Activated CD8-positive, alpha-beta memory T cell treated with anti-CD3 and anti-CD28 coated beads, Interleukin-2, amount 50 U/mL, for 48 hours (primary cell): ENCODE measurements at regions not wholly inside any gene's neighbourhood (a gene's known extent, or its start where the extent isn't known, plus 50 kb on each side); places are given as distances from the start of the nearest gene placed in this dataset.

Experiments
- DNase-seq: peaks from one replicate; pipeline ENCODE4 v3.0.0-alpha.2; 2020

DNA sequence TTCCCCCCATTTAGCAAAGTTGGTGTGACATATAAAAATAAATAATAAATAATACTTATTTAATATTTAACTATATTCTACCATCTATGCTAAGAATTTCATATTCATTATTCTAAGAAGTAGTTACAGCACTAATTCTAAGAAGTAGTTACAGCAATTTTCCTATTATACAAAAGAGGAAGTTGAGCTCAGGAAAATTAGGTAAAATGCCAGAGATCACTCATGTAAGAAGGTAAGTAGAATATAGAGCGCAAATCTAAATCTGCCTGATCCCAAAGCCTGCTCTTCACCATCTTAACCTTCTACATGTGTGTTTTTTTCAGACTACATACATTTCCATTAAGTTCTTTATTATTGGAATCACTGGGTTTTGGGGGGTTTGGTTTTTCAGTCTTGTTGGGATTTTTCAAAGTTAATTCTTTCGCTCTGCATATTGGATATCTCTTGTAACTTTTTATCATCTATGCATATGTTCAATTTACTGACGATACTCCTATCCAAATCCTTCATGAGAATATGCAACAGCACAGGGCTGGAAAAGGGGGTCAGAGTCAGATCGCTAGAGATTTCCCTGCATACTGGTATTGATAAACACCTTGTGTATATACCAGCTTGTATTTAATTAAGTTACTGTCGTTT, 852.1 kb downstream of the MAT2B start:
- no peak for DNase-seq

DNA sequence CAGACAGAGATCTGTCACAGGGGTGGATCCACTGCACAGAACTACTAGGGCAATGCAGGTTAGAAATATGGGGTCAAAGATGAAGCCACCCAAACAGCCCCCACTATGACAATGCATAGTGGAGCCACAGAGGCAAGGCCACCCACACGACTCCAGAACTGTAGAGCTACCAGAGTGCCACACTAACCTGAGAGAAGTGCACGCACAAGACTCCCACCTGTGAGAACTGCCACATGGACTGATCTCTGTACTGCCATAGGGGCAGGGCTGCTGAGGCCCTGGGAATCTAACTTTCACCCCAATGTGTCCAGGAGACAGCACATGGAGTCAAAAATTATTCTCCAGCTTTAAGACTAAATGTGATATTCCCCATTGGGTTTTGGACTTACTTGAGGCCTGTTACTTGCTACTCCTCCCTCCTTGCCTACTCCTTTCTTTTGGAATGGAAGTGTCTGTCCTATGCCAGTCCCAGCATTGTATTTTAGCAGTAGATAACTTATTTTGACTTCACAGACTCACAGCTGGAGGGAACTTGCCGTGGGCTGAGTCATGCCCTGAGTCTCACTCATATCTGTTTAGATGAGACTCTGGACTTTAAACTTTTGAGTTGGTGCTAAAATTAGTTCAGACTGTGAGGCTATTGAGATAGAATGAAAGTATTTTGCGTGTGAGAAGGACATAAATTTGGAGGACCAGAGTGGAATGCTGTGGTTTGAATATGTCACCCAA, 853.3 kb downstream of the MAT2B start:
- DNase-seq, result no peak

DNA sequence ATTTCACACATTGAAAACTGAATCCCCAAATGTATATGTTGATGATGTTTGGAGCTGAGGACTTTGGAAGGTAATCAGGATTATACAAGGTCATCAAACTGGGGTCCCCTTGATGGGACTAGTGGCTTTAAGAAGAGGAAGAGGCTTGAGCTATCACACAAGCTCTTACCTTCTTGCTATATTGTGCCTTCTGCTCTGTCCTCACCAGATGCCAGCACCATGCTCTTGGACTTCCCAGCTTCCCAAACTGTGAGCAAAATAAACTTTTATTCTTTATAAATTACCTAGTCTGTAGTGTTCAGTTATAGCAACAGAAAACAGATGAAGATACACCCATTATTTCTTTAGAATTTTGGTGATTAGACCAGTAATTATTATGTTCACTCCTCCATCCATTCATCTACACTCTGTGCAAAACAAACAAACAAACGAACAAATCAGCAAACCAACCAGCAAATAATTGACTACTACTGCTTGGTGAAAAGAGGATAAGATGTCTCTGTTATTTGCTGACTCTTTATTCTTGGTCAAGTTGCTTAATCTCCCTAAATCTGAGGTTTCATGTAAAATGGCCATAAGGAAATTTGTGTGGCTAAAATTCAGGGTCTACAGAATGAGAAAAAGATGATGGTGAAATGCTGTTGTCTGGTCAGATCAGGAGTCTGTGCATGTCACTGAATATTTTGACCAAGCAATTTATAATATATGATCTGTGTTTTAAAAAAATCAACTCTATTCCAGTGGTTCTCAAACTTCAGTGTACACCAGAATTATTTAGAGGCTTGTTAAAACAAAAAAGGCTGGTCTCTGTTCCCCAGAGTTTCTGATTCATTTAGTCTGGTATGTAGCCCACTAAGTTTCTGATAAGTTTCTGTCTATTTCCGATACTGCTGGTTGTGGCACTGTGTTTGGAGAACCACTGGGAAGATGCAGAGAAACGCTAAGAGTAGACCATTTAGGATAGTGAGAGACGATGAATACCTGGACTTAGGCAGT, 854.1 kb downstream of the MAT2B start:
- DNase-seq, result no peak

DNA sequence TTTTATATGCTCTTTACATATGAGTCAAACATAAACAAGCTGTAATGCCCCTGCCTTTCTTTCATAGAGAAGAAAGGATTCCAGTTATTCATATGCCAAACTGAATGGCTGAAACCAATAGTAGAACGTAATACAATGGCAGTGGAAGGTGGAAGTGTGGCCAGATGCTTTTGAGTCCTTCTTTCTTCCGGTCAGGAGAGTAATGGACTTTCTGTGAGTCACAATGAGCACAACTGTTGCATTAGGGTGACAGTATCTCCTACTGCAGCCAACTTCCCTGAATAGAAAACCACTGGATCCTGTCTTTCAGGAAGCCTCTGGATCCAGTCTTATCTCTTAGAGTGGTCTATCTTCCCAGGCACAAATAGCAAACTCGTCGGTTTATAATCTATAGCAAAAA, 855.2 kb downstream of the MAT2B start:
- no peak for DNase-seq

DNA sequence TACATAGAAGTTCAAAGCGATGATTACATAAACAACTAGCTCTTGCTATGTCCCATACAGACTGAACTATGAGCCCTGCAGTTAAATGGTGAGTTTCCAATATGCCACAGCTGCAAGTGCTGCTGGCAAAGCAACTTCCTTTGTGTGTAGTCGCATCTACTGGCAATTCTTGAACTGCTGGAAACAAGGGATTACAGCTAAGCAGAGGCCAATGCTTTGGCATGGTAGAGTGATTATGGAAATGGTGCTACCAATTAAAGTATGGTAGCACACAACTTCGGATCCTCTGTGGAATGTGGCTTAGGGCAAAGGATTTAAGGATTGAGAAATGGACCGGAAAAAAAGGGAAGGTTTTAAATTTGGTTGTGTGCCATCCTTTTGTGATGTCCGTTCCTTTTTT, 856.6 kb downstream of the MAT2B start:
- DNase-seq, result no peak

DNA sequence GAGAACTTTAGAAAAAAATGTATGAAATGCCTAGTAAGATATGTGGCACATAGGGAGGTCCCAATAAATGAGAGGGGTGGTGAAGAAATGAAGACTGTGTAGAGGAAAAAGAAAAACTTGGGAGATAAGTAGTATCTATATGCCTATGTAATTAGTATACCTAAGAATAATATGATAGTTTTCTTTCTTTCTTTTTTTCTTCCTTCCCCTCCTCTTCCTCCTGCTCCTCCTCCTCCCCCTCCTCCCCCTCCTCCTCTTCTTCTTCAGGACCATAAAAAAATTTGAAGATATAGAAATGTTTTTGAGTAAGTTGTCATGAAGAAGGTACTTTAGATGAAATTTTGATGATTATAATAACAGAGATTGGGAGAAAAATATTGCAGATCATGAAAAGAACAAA, 857.4 kb downstream of the MAT2B start:
- no peak for DNase-seq

DNA sequence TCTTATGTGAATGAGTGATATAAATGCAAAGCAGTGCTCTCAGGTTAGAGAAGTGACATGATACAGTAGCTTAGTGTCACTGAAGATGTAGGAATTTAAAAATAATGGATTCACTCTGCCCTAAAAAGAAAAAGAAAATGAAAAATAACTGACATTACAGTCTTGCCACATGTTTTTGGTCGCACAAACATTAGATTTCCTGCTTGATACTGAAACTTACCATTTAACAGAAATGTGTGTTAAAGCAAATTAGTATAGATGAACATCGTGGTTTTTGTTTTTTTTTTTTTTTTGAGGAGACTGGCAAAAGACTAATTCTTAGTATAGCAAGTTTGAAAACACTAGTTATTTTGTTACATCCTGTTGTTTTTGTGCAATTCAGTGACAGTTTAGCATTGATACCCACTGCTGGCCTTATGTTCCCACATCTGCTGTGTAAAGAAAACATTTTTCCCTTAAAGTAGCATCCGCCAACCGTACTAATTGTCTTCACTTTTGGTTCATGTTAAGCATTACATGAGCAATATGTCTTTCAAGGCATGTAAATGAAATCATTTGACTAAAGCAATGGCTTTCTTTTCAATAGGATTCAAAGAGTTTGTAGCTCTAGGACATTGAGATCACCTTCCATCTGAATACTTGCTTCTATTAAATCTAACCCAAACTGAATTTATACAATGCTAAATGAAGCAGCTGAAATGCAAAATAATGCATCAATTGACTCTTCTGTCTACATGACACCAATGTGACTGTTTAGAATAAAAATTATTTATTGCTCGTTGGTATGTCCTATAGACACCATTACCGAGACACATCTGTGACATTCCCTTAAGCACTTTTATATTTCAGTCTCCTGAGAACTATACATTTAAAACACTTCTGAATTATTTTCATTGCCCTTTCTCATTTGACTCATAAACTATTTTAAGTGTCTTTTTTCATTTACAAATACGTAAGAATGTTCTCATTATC, 859.1 kb downstream of the MAT2B start:
- DNase-seq, result no peak

DNA sequence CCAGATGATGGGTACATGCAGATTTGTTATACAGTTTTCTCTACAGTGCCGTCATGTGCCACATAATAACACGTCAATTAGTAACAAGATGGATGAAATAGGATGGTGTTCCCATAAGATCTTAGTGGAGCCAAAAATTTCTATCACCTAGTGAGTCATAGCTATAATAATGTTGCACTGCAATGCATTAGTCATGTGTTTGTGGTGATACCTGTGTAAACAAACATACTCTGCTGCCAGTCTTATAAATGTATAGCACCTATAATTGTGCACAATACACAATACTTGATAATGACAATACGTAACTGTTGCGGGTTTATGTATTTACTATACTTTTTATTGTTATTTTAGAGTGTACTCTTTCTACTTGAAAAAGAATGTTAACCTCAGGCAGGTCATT, 865.4 kb downstream of the MAT2B start:
- no peak for DNase-seq

DNA sequence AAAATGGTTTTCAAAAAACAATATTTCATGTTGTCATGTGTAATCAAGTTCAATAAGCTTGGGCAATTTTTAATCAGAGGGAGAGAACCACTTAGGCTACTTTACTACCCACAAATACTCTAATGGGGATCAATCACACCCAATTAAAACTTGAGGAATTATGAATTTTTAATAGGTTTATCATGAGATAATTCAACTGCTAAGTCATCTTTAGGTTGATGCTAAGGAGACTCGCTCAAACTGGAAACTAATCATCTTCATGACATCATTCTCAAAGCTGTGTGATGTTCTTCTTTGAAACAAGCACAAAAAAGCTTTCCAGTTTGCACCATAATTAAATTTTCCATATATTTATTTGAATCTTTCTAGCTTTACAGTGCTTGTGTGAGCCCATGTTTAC, 867.5 kb downstream of the MAT2B start:
- no peak for DNase-seq

DNA sequence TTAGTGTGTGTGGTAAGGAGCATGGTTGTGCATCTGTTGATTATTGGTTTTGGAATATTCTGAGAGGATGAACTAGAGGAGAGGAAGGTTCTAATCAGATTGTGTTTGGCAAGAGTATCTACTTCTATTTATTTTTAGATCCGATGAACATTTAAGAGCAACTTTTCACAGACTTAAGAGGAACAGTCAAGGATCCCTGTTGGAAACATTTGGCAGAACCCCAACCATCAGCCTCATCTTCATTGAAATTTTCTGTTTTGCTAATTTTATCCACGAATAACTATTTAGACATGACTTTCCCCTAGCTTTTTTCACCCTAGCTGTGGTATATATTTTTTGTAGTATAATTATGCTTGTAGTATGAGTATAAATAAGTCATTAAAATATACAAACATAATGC, 868.5 kb downstream of the MAT2B start:
- DNase-seq, result no peak

DNA sequence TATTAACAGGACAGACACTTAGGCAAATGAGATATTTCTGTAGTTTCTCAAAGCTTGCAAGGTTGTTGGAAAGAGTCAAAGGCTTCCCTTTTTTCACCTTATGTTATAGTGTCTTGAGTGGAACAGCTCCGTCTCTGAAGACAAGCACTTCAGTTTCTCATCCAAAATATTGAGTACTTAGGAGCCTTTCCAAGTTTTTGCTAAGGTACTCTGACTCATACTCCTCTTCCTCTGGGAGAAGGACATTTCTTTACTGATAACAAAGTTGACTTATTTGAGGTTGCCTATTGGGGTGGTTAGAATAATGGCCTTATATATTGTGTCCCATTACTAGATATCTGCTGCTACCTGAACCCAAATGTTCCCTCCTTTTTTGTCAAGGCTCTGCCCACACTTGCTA, 869.6 kb downstream of the MAT2B start:
- no peak for DNase-seq

DNA sequence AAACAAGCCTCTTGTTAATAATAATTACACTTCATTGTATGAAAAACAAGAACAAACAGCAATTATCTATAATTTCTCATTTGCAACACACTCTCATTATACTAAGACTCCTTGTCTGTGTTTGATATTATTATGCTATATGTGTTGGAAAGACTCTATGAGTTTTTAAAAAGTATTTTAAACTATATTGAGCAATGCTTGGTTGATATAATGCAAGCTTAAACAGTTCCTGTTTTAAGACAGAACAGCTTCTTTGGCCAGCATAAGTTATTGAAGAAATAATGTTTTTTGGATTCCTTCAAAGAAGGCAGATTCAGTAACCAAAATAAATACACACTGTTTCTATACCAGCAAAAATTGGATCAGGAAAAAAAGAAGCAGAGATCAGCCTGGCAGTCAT, 871.4 kb downstream of the MAT2B start:
- DNase-seq, result no peak

DNA sequence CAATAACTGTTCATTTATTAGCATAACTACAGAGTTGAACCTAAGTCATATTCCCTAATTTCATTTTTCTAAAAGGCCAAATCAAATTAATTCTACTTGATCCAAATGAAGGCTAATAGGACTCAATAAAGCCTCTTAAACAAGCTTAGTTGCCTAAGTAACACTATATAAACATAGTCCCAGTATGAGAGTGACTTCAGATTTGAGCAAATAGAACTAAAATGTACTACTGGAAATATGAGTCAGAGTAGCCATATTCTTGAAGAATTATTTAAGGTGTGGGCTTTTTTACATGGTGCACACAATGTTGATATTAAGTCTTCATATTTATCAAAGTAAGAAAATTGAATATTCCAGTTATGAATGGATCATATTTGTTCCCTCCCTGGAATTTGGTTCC, 872.3 kb downstream of the MAT2B start:
- no peak for DNase-seq

DNA sequence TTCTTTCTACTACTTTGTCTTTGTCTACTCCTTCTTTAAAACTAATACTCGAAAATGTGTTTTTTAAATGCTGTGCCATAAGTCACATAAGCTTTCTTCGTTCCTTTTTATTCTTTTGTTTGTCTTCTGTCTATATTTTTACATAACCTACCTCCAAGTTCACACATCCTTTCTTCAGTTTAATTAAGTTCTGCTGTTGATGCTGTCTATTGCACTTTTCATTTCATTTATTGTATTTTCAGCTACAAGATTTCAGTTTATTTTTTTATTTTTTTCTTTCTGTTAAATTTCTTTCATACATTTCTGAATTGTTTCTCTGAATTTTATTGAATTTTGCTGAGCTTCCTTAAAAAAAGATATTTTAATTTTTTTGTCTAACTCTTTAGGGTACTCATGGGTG, 878.2 kb downstream of the MAT2B start:
- no peak for DNase-seq

DNA sequence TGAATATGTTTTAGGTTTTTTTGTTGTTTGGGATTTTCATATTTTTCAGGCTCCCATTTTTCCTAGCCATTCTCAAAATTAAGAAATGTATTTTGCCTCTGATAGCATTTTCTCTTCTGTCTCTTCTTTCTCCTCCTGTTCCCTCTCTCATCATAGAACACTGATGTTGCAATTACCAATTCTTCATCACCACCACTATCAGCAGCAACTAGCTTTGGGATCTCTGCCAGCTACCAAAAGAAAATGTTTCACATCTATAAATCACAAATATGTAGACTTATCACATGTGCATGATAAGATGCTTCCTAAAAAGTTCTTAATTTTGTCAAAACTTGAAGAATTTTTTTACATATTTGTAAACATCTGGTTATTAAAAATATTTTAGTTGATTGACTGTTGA, 887.1 kb downstream of the MAT2B start:
- DNase-seq, result no peak

DNA sequence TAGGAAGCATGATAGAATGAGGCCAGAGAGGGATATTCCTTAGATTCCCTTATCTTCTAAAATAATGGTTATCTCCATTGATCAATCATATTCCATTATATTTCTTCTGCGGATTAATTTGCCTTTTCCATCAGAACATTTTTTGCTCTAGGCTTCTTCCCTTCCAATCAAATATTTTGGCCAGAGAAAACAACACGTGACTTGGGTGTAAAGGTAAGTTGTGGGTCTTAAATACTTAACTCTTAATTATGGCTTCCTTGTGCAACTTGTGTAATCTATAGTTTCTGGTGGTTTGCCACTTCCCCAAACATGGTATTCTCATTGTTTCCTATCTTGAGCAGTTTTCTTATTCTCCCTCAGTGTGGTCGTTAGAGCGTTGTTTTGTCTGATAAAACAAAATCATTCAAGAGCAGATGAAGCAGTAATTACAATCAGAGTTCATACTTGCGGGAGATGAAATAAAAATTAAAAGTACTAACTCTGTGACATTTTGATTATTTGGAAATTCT, 889.3 kb downstream of the MAT2B start:
- no peak for DNase-seq

DNA sequence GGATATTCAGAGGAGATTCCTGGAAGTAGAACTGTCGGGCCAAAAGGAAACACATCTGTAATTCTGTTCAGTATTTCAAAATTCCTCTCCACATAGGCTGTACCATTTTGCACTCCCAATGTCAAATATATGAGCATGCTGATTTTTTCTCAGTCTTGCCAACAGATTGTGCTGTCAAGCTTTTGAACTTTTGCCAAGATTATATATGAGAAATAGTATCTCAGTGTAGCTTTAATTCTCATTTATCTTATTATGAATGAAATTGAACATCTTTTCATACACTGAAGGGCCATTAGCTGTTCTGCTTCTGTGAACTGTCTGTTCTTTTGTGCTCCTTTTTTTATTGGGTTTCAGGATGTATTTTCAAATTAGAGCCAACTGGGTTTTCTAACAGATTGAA, 907.1 kb downstream of the MAT2B start:
- DNase-seq, result no peak

DNA sequence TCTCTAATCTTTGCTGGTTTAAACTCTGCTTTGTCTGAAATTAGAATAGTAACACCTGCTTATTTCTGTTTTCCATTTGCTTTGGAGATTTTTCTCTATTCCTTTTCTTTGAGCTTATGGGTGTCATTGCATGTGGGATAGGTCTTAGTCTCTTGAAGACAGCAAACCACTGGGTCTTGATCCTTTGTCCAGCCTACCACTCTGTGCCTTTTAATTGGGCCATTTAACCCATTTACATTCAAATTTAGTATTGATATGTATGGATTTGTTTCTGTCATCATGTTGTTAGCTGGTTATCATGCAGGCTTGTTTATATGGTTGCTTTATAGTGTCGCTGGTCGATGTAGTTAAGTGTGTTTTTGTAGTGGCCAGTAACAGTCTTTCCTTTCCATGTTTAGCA, 914.7 kb downstream of the MAT2B start:
- DNase-seq, result no peak

DNA sequence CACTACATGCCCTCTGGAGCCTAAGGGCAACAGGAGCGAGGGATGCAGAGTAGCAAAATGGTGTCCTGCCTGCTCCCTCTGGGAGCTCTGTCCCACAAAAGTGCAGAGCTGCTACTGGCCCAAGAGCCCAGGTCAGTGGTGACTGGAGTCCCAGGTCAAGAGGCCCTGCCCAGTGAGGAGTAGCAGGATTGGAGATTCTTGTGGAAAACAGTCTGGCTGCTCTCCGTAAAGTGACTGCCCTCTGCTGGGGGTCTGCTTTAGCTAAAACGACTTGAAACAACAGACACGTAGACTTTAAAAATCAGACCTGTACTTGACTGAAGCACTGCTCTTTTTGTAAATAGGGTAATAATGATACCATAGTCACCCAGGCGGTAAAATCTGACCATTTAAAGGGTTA, 917.0 kb downstream of the MAT2B start:
- no peak for DNase-seq

DNA sequence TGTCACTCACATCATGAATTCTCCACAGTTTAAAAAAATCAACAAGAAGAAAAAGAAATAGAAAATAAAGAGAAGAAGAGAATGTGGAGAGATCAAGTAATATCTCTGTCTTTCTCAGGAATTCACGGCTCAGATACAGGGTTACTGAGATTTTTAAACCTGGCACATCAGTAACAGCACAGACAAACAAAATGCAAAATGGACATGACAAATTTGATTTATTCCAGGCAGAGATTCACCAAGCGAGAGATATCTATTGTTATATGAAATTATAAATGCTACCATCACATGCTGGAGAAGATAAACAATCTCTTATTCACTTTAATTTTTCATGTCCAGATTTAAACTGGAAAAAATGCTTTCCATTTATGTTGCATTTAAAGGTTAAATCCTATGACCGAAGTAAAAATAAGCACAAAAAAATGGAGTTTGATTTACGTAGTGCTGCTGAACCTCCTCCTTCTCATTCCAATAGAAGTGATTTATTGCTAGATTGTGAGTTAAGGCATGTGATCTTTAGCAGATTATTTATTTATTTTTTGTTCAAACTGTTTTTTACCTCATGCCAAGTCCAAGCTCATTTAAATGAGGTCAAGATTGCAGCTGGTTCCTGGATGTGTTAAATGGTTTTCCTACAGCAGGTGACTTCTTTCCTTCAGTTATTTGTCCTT, 926.4 kb downstream of the MAT2B start:
- no peak for DNase-seq

DNA sequence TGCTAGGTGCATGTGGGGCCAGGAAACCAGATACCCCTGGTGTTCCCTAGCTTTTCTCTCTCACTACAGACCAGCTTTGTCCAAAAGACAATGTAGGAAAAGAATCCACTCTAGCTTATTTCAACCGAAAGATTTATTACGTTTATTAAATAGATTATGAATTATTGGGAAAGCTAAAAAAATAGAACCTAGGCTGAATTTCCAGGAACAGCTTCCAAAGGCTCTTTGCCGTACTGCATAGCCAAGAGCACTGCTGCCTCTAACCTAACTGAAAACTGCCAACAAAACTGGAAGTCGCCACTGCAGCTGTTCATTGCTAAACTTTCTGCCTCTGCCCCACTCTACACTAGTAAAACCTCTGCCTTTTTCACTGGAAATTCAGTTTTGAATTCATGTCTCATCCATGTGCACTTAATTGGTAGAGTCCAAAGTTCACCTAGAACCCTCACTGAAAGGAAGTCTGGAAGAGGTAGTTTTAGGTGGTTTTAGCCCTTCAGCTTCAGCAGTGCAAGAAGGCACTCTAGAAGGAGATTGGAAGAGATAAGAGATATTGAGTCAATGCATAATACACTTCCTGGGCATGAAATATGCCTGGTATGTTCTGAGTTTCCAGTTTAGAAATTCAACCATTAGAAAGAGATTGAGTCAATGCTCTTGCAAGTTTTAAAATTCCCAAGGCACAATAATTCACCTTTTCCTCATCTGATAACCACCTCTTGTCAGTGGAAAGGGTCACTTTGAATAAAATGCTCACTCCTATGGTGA, 927.9 kb downstream of the MAT2B start:
- no peak for DNase-seq
